AG09319 (cell line): ENCODE measurements at regions not wholly inside any gene's neighbourhood (a gene's known extent, or its start where the extent isn't known, plus 50 kb on each side); places are given as distances from the start of the nearest gene placed in this dataset.

ENCODE experiments used
- DNase-seq: peaks from one replicate; pipeline ENCODE4 v3.0.0-alpha.2; 2010; ENCODE audit warnings: low read depth; ENCODE audit errors: extremely low read depth
- CTCF ChIP-seq: IDR thresholded peaks from 2 replicates; pipeline ENCODE4 v1.5.1; 2011; ENCODE audit warnings: low read depth, mild to moderate bottlenecking, inconsistent platforms, low read length, moderate library complexity

DNA sequence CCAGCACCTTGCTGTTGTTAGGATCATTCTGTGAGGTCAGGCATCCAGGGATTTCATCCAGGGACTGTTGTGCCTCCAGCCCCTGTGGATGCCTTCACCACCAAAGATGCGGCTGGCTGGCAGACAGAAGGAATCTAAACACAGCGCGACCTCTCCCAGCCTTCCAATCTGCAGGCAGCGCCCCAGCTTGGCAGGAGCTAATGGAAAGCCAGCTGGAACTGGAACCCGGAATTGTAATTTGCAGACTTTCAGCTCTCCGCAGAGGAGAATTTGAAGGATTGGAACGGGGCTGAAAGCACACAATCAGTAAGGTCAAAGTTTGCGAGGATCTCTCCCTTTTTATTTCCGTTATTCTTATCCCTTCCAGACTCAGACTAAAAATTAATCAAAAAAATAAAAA is 127.8 kb downstream of the TRIB2 start:
- no peak for DNase-seq
- TF ChIP-seq CTCF: no peak

DNA sequence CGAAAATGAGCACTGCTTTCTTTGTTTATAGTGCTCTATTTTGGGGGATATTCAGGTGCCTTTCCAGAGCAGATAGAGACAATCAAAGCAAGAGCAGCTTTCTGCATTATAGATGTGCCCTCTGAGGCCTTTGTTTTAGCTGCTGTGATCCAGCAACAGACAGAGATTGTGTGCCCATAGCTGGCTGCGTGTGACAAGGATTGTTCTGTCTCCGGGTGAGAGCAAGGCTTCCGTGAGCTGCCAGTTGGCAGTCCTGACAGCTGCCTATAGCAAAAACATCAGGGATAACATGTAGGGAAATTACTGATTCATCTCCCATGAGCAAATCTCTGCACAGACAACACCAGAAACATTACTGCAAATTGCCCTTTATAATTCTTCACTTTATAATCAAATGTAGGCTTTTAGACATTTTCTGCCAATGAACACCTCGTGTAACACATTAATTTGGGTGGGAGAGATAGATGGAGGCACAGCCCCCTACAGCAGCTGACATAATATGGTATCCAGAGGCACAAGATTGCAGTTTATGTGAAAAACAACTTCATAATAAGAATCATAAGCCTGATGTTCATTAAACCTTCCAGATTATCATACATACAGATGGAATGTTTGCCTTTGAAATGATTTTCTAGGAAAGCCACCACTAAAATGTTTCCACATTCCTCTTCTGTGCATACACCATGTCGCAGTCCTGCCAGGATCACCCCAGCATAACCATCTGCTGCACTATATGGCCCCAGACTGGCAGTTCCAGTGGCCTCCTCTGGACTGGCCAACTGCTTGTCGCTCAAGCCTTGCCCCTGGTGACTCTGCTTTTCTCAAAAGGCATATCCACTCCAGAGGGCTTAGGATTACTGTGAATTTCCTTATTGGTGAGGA is 131.2 kb downstream of the TRIB2 start:
- no peak for TF ChIP-seq CTCF
- no peak for DNase-seq

DNA sequence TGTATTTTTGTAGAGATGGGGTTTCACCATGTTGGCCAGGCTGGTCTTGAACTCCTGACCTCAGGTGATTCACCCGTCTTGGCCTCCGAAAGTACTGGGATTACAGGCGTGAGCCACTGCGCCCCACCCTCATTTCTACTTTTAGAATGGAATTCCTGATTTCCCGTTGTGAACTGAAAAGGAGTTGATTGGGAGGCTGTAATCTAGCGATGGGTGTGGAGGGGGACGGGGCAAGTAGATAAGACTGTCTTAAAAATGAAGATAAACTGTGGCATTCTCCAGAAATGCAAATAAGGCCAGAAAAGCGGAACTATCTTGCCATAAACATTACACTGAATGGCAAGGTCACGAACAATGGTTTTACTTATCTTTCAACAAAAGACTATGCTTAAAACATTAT is 135.4 kb downstream of the TRIB2 start:
- DNase-seq: no peak
- TF ChIP-seq CTCF: no peak

DNA sequence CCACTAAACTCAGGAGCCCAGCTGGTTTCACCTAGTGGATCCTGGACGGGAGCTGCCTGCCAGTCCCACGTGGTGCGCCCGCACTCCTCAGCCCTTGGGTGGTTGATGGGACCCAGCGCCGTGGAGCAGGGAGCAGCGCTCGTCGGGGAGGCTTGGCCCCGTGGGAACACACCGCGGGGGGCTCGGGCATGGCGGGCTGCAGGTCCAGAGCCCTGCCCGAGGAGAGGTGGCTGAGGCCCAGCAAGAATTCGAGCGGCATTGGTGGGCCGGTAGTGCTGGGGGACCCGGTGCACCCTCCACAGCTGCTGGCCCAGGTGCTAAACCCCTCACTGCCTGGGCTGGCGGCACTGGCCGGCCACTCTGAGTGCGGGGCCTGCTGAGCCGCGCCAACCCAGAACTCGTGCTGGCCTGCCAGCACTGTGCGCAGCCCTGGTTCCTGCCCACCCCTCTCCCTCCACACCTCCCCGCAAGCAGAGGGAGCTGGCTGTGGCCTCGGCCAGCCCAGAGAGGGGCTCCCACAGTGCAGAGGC is 137.3 kb downstream of the TRIB2 start:
- no peak for DNase-seq
- TF ChIP-seq CTCF: no peak

- TF ChIP-seq CTCF: no peak
- no peak for DNase-seq
These were observed 138.8 kb downstream of the TRIB2 start for GRCh38 chr2:12855508-12855907.

- DNase-seq: peak; percentile 20
These were observed 140.3 kb downstream of the TRIB2 start for GRCh38 chr2:12856934-12857601.

More at GRCh38 chr2:12856934-12857601, 140.3 kb downstream of the TRIB2 start:
- no peak for TF ChIP-seq CTCF
